GM19372 (cell line): ENCODE measurements at regions not wholly inside any gene's neighbourhood (a gene's known extent, or its start where the extent isn't known, plus 50 kb on each side); places are given as distances from the start of the nearest gene placed in this dataset.
"Not testable (repeated sequence)": the region's sequence is repeated elsewhere in the genome, so short reads cannot be mapped to it uniquely, and the experiment has no call there.

Source experiments
- ATAC-seq: cut with Tn5 transposase; IDR thresholded peaks from one replicate; pipeline ENCODE4 v1.9.1; 2021; ENCODE audit warnings: mild to moderate bottlenecking, low read depth, moderate library complexity; ENCODE audit not compliant: unreplicated experiment

DNA sequence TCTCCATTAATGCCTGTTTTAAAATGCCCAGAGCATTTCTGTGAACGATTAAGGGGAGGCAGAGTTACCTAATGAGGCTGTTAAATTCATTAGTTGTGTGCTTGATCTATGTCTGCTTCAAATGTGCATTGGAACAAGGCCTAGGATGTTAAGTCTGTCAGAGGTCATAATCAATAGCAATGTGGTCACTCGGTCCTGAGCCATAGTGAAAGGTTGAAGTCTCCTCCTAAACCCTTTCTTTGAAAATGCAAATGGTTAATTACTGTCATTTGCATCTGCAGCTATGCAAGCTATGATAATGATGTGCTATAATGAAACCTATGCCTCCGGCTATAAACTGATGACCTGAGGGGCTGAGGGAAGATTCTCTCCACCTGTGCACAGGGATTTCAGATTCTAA, 114.2 kb upstream of the NR5A2 start:
- ATAC-seq, result no peak

- no peak for ATAC-seq
Observed at GRCh38 chr1:199914546-199914945, 113.0 kb upstream of the NR5A2 start.

DNA sequence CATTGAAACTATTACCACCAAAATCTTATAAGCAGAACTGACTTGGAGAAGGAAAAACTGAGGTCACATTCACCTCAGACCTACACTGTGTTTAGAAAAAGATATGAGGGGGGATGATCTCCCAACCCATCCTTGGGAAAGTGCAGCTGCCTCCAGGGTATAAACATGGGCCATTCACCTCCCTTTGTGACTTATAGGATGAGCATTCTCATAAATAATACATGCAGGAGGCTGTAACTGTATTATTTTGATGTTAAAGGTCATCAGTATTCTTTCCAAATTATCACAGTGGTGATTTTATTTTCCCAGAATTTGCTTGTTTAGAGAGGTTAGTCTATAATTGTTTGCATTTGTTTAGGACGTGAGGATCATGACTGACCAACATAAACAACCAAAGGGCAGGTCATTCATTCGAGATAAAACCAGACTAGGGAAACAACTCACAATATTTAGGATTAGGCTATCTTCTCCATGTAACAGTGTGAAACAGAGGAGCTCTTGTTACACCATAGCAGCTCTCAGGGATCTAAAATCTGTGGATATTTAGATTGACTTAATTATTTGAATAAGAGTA, 109.2 kb upstream of the NR5A2 start:
- ATAC-seq, result no peak

DNA sequence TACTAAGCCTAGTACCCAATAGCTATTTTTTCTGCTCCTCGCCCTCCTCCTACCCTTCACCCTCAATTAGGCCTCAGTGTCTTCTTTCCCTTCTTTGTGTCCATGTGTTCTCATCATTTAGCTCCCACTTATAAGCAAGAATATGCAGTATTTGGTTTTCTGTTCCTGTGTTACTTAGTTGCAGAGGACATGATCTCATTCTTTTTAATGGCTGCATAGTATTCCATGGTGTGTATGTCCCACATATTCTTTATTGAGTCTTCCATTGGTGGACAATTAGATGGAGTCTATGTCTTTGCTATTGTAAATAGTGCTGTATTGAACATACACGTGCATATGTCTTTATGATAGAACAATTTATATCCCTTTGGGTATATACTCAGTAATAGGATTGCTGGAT, 106.9 kb upstream of the NR5A2 start:
- ATAC-seq, result no peak

DNA sequence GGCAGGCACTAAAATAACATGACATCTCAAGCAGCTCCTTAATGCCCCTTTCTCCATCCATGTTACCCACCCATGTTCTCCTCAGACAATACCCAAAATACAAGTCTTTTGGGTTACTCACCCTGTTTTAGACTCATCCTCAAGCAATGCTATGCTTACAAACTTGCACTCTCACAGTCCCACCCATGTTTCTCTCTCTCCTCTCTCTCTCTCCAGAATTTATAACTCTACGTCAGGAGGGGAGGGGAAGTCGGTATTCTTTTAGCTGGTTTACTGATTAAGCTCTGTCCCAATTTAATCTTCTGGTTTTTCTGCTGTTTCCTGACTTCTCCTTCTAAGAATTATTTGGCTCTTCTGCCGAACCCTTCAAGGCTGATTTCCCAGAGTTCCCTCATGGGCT, 98.0 kb upstream of the NR5A2 start:
- no peak for ATAC-seq

DNA sequence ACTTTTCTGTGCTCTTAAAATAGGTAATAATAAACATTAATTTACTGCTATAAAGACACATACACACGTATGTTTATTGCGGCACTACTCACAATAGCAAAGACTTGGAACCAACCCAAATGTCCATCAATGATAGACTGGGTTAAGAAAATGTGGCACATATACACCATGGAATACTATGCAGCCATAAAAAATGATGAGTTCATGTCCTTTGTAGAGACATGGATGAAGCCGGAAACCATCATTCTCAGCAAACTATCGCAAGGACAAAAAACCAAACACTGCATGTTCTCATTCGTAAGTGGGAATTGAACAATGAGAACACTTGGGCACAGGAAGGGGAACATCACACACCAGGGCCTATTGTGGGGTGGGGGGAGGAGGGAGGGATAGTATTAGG, 97.4 kb upstream of the NR5A2 start:
- not testable (repeated sequence) for ATAC-seq

DNA sequence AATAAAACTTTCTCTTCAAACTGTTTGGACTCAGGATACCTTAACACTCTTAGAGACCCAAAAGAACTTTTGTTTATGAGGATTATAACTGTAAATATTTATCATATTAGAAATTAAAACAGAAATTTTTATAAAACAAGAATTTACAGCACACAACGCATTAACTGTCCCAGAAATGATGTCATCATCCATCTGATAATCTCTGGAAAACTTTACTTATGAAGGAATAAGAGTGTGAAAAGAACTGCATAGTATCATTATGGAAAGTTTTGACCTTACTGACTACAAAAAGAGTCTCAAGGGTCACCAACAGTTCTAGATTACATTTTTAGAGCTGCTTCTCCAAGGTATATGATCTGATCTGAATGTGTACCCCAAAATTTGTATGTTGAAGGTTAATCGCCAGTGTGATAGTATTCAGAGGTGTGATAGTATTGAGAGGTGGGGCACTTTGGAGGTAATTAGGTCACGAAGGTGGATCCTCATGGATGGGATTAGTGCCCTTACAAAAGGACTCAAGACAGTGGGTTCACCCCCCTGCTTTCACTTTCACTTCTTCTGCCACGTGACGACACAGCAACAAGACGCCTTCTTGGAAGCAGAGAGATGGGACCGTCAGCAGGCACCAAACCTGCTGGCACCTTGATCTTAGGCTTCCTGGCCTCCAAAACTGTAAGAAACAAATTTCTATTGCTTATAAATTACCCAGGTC, 95.7 kb upstream of the NR5A2 start:
- no peak for ATAC-seq

DNA sequence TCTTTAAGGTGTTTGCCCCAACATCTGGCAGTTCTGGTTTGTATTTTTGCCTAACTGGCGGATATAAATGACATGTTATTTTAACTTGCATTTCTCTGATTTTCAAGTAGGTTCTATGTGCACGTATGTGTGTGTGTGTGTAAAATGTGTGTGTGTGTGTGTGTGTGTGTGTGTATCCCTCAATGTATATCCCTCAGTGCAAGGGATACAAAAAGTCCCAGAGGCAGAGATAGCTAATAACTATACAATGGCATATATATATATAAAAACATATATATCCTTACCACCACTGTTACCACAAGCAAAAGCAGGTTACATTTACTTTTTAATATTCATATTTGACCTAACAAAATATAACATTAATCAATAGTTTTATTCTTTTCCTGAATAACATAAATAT, 95.0 kb upstream of the NR5A2 start:
- no peak for ATAC-seq

GRCh38 chr1:199936441-199936840, 91.1 kb upstream of the NR5A2 start:
- ATAC-seq, result no peak

- ATAC-seq, result no peak
Observed at GRCh38 chr1:199937161-199937560, 90.3 kb upstream of the NR5A2 start.

- ATAC-seq, result no peak
Observed at GRCh38 chr1:199937661-199938060, 89.8 kb upstream of the NR5A2 start.

DNA sequence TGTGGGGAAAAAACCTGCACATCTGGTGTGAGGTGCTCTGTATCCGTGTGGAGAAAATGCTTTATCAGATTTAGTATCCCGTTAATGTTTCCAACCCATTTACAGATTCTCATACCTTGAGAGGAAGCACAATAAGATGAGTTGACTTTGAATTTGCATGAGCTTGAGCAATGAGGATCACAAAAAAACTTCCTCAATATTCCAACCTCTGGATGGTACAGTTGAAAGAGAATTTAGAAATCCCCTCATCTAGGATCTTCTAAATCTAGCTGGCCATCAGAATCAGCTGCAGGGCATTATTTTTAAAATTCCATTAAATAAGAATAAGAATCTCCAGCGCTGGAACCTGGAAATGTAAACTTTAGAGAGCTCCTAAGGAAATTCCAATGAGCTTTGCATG, 82.5 kb upstream of the NR5A2 start:
- ATAC-seq, result no peak

DNA sequence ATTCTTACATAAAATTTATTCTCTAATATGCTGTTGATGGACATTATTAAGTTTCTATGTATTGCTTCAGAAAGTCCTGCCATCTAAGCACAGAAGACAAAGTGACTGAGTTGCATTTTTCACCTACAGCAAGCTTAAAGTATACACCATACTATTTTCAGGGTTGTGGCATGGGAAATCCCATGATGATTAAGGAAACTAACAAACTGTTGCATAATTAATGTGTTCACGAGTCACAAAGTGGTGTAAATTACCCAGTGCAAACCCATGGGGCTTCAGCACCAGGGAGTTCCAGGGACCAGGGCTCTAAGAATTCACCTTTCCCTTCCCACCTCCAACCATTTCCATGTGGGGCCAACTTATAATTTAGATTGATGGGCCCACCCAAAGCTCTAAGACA, 81.9 kb upstream of the NR5A2 start:
- no peak for ATAC-seq

DNA sequence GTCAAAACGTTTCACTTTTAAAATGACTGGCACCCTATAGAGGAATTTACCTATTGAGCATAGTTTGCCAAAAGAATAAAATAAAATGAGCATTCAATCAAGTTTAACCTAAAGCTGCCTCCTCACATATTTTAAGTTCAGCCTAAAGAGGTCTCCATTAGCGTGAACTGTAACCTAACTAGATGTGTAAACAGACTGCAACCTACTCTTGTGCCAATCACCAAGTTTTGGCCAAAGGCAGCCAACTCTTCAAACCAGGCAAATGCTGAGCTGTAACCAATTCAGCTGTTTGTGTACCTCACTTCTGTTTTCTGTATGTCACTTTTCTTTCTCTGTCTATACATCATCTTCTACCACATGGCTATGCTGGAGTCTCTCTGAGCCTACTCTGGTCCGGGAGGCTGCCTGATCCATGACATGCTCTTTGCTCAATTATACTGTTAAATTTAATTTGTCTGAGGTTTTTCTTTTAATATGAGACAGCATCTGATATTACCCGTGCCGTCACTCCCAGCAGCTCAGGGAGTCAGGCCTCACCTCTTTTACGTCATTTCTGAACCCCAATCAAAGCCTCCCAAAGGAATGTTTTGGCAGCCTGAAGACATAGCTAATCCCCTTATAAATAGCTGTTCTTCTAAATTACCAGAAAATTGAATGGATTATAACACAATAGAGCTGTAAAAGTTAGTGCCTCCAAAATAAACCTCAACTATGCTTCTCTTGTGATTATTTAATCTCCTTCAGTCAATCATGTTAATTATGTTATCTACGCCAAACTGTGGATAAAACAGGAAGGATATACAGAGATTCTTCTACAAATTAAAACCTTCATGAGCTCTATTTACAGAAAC, 81.0 kb upstream of the NR5A2 start:
- ATAC-seq, result no peak

GRCh38 chr1:199948587-199949280, 78.8 kb upstream of the NR5A2 start:
- ATAC-seq, result no peak

- not testable (repeated sequence) for ATAC-seq
Observed at GRCh38 chr1:199951005-199951404, 76.5 kb upstream of the NR5A2 start.

DNA sequence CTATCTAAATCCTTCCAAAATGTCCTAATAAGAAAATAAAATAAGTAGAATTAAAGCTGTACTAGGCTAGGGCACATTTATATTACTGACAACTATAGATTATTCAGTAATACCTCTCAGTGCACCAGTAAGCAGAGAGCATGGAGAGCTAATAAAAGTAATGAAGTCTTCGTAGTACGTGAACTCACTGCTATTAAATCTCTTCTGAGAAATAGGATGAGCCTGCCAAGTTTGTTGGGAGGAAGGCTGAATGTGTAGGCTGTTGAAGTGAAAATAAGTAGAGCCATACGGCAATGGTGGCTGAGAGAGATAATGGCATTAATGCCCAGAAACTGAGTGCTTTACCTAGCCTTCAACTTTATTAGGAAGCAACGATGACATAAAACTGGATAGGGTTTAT, 73.9 kb upstream of the NR5A2 start:
- no peak for ATAC-seq

DNA sequence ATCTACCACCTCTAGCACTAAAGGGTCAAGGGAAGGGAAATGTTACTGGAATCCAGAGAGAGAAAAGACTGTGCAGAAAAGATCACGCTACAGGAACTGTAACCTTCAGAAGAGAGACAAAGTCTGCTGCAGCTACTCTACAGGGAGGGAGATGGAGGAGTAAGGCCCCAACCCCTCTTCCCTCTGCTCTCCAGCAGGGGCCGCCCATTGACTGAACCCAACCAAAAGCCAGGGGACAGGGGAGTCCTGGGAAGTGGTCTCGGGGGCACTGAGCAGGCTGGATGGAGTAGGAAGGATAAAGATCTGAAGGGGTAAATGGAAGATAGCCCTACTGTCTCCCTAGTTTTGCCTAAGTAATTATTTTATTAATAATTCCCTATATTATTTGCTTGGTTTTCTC, 72.8 kb upstream of the NR5A2 start:
- no peak for ATAC-seq

- ATAC-seq, result no peak
Observed at GRCh38 chr1:199955235-199955634, 72.3 kb upstream of the NR5A2 start.

GRCh38 chr1:199956005-199956404, 71.5 kb upstream of the NR5A2 start:
- no peak for ATAC-seq
